Stimulated activated CD4-positive, alpha-beta T cell treated with anti-CD3 and anti-CD28 coated beads, Interleukin-15, amount 100 ng/mL, for 48 hours (primary cell): ENCODE measurements at regions not wholly inside any gene's neighbourhood (a gene's known extent, or its start where the extent isn't known, plus 50 kb on each side); places are given as distances from the start of the nearest gene placed in this dataset.

Source experiments
- DNase-seq, 2 donors: peaks; one replicate each; pipeline ENCODE4 v3.0.0-alpha.2; 2020; ENCODE audit warnings: low read depth in 2 of 2

DNA sequence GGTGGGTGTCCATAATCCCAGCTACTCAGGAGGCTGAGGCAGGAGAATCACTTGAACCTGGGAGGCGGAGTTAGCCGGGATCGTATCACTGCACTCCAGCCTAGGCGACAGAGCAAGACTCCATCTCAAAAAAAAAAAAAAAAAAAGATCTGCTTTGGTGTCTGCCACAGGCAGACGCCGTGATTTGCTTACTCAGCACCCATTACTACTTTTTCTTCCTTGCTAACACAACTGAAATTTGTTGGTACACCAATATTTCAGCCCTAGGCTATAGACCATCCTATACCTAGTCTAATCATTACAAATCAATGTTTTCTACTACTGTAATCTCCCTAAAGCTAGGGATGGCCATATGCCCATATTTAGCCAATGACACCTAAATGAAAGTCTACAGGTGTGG is 53.5 kb upstream of the PARD3 start:
- DNase-seq, result no peak

DNA sequence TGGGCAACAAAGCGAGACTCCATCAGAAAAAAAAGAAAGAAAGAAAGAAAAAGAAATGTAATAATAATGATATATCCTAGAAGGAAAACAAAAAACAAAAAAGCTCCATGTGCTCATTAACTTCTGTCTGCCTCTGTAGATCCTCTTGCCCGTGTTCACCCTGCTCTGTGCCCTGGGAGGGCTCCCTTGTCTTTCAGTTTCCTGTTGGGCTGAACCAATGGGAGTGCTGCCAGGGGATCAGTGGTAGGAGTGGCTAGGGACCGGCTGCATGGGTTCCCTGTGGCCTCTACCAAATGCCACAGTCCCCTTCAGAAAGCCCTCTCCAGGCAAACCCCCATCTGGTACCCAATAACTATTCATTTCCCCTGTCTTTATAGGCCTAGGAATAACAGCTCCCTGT is 51.8 kb upstream of the PARD3 start:
- DNase-seq, result no peak
